Neural cell (in vitro differentiated cells): ENCODE measurements at regions not wholly inside any gene's neighbourhood (a gene's known extent, or its start where the extent isn't known, plus 50 kb on each side); places are given as distances from the start of the nearest gene placed in this dataset.

Experiments
- H2AFZ ChIP-seq: fragments of 200-600, 300-800 bp; sonication (generic), shearing (Covaris generic); 2 replicates; pipeline ENCODE4 v1.6.0; 2014; ENCODE audit warnings: low read depth, mild to moderate bottlenecking, antibody characterized with exemption, low read length, moderate library complexity
- H3F3A ChIP-seq: fragments of 200-600 bp; shearing (Covaris generic); 2 replicates; pipeline ENCODE4 v1.6.1; 2016; ENCODE audit warnings: mild to moderate bottlenecking, moderate library complexity, mixed read lengths, antibody characterized with exemption, low read length; ENCODE audit not compliant: insufficient read depth, poor library complexity, severe bottlenecking
- H3K27ac ChIP-seq: fragments of 200-600, 300-800 bp; sonication (generic), shearing (Covaris generic); 2 replicates; pipeline ENCODE4 v1.5.1; 2014; ENCODE audit warnings: mild to moderate bottlenecking, low read length, moderate library complexity
- H3K27me3 ChIP-seq: fragments of 300-800, 200-600 bp; sonication (generic), shearing (Covaris generic); 2 replicates; pipeline ENCODE4 v1.6.0; 2014; ENCODE audit warnings: mild to moderate bottlenecking, low read depth, low read length, moderate library complexity; ENCODE audit not compliant: insufficient read depth
- H3K36me3 ChIP-seq: fragments of 300-800, 200-600 bp; sonication (generic), shearing (Covaris generic); 2 replicates; pipeline ENCODE4 v1.5.1; 2014; ENCODE audit warnings: mild to moderate bottlenecking, antibody characterized with exemption, low read length, moderate library complexity; ENCODE audit not compliant: insufficient read depth
- H3K4me2 ChIP-seq: fragments of 300-800, 200-600 bp; sonication (generic), shearing (Covaris generic); 2 replicates; pipeline ENCODE4 v1.6.0; 2014; ENCODE audit warnings: mild to moderate bottlenecking, low read length
- H3K4me3 ChIP-seq: fragments of 300-800, 200-600 bp; sonication (generic), shearing (Covaris generic); 2 replicates; pipeline ENCODE4 v1.5.1; 2014; ENCODE audit warnings: mild to moderate bottlenecking, low read length, moderate library complexity
- H3K79me2 ChIP-seq: fragments of 200-600 bp; shearing (Covaris generic); replicated peaks from 2 replicates; pipeline ENCODE4 v1.6.0; 2014; ENCODE audit warnings: mild to moderate bottlenecking, low read length, moderate library complexity; ENCODE audit not compliant: insufficient read depth
- H3K9ac ChIP-seq: fragments of 300-800, 200-600 bp; sonication (generic), shearing (Covaris generic); 2 replicates; pipeline ENCODE4 v1.6.1; 2016; ENCODE audit warnings: mild to moderate bottlenecking, low read length, mixed read lengths
- H3K9me2 ChIP-seq: fragments of 200-600 bp; shearing (Covaris generic); 2 replicates; pipeline ENCODE4 v1.6.1; 2016; ENCODE audit warnings: mild to moderate bottlenecking, low read length, mixed read lengths; ENCODE audit not compliant: insufficient read depth
- H3K9me3 ChIP-seq: fragments of 200-600, 300-800 bp; sonication (generic), shearing (Covaris generic); 2 replicates; pipeline ENCODE4 v1.6.1; 2016; ENCODE audit warnings: mild to moderate bottlenecking, mixed run types, low read length, moderate library complexity, mixed read lengths
- H4K20me1 ChIP-seq: fragments of 200-600 bp; shearing (Covaris generic); 2 replicates; pipeline ENCODE4 v1.6.1; 2016; ENCODE audit warnings: mild to moderate bottlenecking, mixed run types; ENCODE audit not compliant: insufficient read depth
- CTCF ChIP-seq: fragments of 450-650 bp; IDR thresholded peaks from 2 replicates; pipeline ENCODE4 v1.5.1; 2014; ENCODE audit warnings: antibody characterized with exemption, mild to moderate bottlenecking, moderate library complexity; ENCODE audit not compliant: poor library complexity, severe bottlenecking
- EP300 ChIP-seq: fragments of 450-650 bp; conservative IDR thresholded peaks from 2 replicates; pipeline ENCODE4 v1.6.1; 2014; ENCODE audit warnings: antibody characterized with exemption, mild to moderate bottlenecking, moderate library complexity; ENCODE audit not compliant: poor library complexity, severe bottlenecking
- EZH2 ChIP-seq: fragments of 200-600, 300-800 bp; shearing (Covaris generic), sonication (generic); IDR thresholded peaks from 2 replicates; pipeline ENCODE4 v1.6.1; 2014; ENCODE audit warnings: antibody characterized with exemption, low read length, borderline replicate concordance, mild to moderate bottlenecking; ENCODE audit not compliant: insufficient read depth, poor library complexity, severe bottlenecking
- MXI1 ChIP-seq: fragments of 450-650 bp; conservative IDR thresholded peaks from 2 replicates; pipeline ENCODE4 v1.6.1; 2014; ENCODE audit warnings: antibody characterized with exemption, mild to moderate bottlenecking; ENCODE audit not compliant: poor library complexity, severe bottlenecking
- POLR2AphosphoS5 ChIP-seq: IDR thresholded peaks from 2 replicates; pipeline ENCODE4 v1.6.1; 2012
- RAD21 ChIP-seq: fragments of 450-650 bp; conservative IDR thresholded peaks from 2 replicates; pipeline ENCODE4 v1.6.1; 2014; ENCODE audit warnings: antibody characterized with exemption, mild to moderate bottlenecking, moderate library complexity
- REST ChIP-seq: IDR thresholded peaks from 2 replicates; pipeline ENCODE4 v1.6.1; 2012; ENCODE audit warnings: borderline replicate concordance
- SMC3 ChIP-seq: fragments of 450-650 bp; conservative IDR thresholded peaks from 2 replicates; pipeline ENCODE4 v1.6.1; 2014; ENCODE audit warnings: antibody characterized with exemption, mild to moderate bottlenecking, moderate library complexity; ENCODE audit not compliant: poor library complexity

GRCh38 chr10:25080880-25081581 lies 64.6 kb downstream of the THNSL1 start:
- Histone ChIP-seq H4K20me1 (no peaks in the 10 kb centered on the region), H3K27me3 (no peaks in the 10 kb centered on the region), H3K27ac (no peak overlapping the region), H3K9me3 (no peaks in the 10 kb centered on the region), H3K36me3 (no peaks in the 10 kb centered on the region), H3K4me2 (no peak overlapping the region), H2AFZ (no peak overlapping the region), H3K79me2 (no peaks in the 10 kb centered on the region), H3F3A (no peaks in the 10 kb centered on the region), H3K9ac (no peak overlapping the region), H3K9me2 (no peaks in the 10 kb centered on the region), H3K4me3 (no peak overlapping the region)
- TF ChIP-seq RAD21 (peak; percentile 88), CTCF (peak; percentile 86), SMC3 (peak; percentile 91), REST (no peak)

GRCh38 chr10:25082276-25083204 lies 66.1 kb downstream of the THNSL1 start:
- H3K27ac ChIP-seq: no peak overlapping the region
- H3K4me2 ChIP-seq: no peak overlapping the region
- no peaks in the 10 kb centered on the region for H3K36me3 ChIP-seq
- no peaks in the 10 kb centered on the region for H3K79me2 ChIP-seq
- H3K27me3 ChIP-seq: no peaks in the 10 kb centered on the region
- no peaks in the 10 kb centered on the region for H3F3A ChIP-seq
- no peaks in the 10 kb centered on the region for H3K9me3 ChIP-seq
- no peaks in the 10 kb centered on the region for H4K20me1 ChIP-seq
- H3K4me3 ChIP-seq: no peak overlapping the region
- no peaks in the 10 kb centered on the region for H3K9me2 ChIP-seq
- H3K9ac ChIP-seq: no peak overlapping the region
- no peak overlapping the region for H2AFZ ChIP-seq
- TF ChIP-seq EP300 (no peak), RAD21 (no peak), SMC3 (no peak), MXI1 (no peak), REST (no peak), CTCF (no peak), EZH2 (no peak), POLR2AphosphoS5 (no peak)
